Tibial nerve (tissue), 4 donors: ENCODE measurements at regions not wholly inside any gene's neighbourhood (a gene's known extent, or its start where the extent isn't known, plus 50 kb on each side); places are given as distances from the start of the nearest gene placed in this dataset.

Source experiments
- EP300 ChIP-seq, 2 donors: sonication (generic); formaldehyde crosslinking; IDR thresholded peaks; one replicate each; pipeline ENCODE4 v1.6.1; 2017; ENCODE audit warnings: antibody characterized with exemption in 2 of 2, mild to moderate bottlenecking in 1 of 2
- TF ChIP-seq, protein P1 (sequence below), 5 experiments: fragments of 200-600 bp in 3 of 5; fragments of 450-650 bp in 2 of 5; sonication (generic) in 3 of 5; IDR thresholded peaks; one replicate each; pipeline ENCODE4 v1.5.1; 2016 to 2019; ENCODE audit warnings: antibody characterized with exemption in 5 of 5, mild to moderate bottlenecking in 3 of 5, moderate library complexity in 2 of 5

GRCh38 chr1:104235141-104235540 lies 485.4 kb downstream of the AMY1C start:
- TF ChIP-seq, protein P1, sequence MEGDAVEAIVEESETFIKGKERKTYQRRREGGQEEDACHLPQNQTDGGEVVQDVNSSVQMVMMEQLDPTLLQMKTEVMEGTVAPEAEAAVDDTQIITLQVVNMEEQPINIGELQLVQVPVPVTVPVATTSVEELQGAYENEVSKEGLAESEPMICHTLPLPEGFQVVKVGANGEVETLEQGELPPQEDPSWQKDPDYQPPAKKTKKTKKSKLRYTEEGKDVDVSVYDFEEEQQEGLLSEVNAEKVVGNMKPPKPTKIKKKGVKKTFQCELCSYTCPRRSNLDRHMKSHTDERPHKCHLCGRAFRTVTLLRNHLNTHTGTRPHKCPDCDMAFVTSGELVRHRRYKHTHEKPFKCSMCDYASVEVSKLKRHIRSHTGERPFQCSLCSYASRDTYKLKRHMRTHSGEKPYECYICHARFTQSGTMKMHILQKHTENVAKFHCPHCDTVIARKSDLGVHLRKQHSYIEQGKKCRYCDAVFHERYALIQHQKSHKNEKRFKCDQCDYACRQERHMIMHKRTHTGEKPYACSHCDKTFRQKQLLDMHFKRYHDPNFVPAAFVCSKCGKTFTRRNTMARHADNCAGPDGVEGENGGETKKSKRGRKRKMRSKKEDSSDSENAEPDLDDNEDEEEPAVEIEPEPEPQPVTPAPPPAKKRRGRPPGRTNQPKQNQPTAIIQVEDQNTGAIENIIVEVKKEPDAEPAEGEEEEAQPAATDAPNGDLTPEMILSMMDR (IDR thresholded peaks at IDR 0.05), result no peak
- no peak for TF ChIP-seq EP300 (IDR thresholded peaks at IDR 0.05)
